ENCODE measurements at regions not wholly inside any gene's neighbourhood (a gene's known extent, or its start where the extent isn't known, plus 50 kb on each side); places are given as distances from the start of the nearest gene placed in this dataset. TPM values are rescaled to one million over a fixed set of nuclear protein-coding genes. Genes with fewer than 3 reads are reported as not detected.

Small RNA genes lying in the stretch of these regions (small RNA-seq; reads per million reads assigned to genes)
- gene RNU6-983P (ENCODE audit: low replicate concordance) = not detected

All from lung (tissue), 1 donor.